Activated T-cell treated with anti-CD3 and anti-CD28 coated beads for 4 hours (primary cell): ENCODE measurements at regions not wholly inside any gene's neighbourhood (a gene's known extent, or its start where the extent isn't known, plus 50 kb on each side); places are given as distances from the start of the nearest gene placed in this dataset.

Source experiments
- DNase-seq: peaks from one replicate; pipeline ENCODE4 v3.0.0-alpha.2; 2020

DNA sequence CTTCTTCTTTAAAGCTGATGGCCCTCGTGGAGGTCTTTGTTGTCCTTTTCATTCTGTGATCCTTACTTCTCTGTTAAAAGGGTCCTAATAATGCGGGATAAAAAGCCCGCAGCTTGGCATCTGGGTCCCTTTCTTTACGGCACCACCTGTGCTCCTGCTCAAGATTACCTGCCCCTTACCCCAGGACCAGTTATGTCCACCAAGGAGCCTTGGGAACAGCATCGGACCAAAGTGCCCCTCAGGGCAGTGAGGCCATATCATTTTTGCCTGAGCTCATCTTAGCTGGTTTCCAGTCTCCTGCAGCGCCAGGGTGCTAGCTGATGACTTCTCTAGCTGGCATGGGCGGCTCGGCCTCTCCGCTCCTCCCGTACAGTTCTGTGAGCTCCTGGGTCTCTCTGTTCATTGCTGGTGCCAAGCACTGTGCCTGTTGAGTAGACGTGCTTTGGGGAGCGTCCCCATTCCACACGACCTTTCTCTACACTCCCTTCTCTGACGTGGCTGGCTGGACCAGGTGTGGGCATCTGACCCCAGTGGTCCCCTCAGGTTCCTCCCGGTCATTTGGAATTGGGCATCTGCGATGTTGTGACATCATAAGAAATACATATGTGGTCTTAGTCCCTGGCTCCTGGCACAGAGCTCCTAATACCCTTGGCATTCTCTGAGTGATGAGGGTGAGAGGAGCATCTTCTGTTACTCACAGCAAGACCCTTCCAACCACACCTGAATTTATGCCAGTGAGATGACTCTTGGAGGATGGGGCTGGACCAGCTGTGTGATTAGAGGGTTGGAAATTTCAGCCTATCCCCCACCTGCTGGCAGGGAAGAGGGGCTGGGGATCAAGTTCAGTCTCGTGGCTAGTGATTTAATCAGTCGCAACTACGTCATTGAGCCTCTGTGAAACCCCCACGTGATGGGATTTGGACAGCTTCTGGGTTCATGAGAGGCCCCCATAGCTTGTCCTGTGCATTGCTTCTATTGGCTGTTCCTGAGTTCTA lies 134.2 kb upstream of the HS6ST1 start:
- no peak for DNase-seq

DNA sequence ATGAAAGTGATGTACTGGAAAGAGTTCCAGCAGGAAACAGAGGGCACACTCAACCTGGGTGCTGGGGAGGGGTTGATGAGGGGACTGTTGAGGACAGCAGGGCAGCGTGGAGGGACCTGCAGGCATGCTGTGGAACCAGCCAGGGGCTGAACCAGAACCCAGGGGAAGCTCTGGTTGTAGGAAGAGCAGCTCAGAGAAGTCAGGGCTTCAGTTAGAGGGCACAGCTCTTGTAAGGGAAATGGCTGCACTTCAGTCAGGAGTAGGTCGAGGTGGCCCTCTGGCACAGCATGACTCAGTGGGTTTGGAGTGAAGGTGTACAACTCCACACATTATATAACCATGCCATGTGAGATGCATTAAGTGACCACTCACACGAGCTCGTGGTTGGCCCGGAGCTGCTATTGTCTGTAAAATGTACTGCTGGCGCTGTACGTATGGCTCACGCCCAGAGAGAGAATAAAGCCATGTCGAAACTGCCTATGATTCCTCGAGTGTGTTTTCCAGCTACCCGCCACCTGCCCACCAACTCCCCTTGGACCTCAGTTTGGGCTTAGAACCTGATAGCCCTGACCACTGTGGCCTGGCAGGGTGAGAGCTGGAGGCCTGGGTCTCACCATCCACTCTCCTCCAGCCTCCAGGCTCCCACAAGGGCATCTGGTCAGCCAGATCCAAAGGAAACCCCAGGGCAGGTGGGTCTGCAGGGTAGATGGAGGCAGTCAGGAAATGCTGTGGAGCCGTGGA lies 136.5 kb upstream of the HS6ST1 start:
- no peak for DNase-seq

DNA sequence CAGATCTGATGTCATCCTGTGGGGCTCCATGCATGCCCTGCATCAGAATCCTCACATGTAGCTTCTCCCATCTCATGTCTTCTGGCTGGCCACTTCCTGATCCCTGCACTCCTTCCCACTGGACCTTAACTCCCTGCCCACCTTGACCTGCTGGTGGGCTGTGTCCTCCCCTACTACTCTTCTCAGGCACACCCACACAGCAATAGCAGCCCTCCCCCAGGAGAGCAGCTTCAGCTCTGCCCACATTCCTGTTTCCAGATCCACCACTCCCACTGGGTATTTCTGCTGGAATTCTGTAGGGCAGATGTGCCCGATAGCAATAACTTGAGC lies 137.0 kb upstream of the HS6ST1 start:
- no peak for DNase-seq

DNA sequence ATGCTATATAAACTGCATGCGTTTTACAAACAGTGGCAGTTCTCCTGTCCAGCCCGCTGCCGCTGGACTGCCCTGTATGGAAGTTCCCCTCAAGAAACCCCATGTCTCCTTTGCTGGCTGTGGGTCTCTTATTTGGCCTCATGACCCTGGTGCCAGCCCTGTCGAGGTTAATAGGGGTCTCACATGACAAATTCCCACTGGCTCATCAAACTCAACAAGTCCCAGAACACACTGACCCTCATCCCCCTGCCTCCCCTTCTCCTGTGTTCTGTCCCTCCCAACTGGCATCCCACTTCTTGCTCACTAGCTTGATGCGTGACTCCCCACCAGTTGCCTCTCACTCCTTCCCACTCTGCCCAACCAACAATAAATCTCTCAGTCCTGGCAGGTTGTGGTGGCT lies 137.6 kb upstream of the HS6ST1 start:
- DNase-seq = no peak

DNA sequence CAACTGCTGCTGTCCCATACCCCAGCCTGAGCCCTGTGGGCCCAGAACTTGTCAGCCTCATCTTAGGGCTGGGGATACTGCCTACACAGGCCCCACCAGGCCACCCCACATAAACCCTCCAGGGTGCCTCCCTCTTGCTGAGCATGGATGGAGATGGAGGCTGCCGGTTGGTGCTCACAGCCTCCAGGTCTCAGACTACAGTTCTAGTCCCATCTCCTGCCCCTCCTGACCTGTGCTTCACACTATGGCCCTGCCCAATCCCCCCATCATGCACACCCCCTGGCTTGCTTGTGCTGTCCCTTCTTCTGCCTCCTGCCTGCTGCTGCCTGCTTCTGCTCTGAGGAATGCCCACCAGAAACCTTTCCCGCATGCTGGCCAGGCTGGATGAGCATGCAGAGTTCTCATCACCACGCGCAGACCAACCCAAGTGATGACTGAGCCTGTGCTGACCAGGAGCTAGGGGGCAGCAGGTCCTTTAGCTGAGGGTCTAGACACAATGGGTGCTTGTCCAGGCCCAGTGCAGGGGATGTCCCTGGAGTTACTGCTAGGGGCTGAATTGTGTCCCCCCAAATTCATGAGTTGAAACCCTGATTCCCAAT lies 138.4 kb upstream of the HS6ST1 start:
- DNase-seq = no peak

DNA sequence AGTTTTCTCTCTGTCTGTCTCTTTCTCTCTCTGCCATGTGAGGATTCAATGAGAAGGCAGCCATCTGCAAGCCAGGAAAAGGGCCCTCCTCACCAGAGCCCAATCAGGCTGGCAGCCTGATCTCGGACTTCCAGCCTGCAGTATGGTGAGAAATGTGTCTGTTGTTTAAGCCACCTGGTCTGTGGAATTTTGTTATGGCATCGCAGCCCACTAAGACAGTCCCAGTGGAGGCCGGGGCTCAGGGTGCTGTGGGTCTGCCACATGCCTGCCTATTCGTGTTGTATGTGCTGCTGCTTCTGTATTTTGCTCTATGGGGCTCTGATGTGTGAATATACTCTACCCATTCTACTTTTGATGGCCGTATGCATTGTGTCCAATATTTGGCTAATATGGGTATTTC lies 139.0 kb upstream of the HS6ST1 start:
- DNase-seq = no peak

DNA sequence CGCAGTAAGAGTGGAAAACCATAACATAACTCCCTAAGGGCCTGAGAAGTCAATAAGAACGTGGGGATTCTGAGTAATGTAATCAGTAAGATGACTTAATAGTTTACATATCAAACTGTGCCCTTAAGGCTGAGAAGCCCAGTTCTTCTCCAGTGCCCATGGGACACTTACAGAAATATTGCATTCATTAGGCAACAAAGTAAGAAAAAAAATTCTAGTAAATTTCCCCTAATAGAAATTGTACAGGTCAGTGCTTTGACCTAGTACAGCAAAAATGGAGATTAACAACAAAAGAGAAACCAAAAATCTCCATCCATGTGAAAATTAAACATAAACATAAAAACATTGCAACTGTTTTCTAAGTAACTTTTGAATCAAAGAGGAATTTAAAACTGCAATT lies 139.8 kb upstream of the HS6ST1 start:
- DNase-seq = no peak

DNA sequence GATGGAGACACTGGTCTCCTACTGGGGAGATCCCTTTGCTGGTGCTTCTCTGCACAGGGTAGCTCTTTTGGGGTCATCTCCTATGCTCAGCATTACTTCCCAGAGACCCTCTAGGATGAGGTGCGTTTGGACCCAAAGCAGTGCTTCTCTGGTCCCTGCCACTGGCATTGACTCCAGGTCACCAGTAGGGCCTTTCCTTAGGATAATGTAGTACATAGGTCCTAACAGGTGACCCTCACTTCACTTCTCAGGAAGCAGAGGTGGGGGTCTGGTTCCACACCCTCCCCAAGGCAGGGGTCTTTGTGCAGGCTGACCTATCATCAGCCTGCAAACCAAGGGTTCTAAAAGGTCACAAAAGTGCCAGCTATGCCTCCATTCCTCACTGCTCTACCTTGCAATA lies 145.8 kb upstream of the HS6ST1 start:
- DNase-seq = no peak

DNA sequence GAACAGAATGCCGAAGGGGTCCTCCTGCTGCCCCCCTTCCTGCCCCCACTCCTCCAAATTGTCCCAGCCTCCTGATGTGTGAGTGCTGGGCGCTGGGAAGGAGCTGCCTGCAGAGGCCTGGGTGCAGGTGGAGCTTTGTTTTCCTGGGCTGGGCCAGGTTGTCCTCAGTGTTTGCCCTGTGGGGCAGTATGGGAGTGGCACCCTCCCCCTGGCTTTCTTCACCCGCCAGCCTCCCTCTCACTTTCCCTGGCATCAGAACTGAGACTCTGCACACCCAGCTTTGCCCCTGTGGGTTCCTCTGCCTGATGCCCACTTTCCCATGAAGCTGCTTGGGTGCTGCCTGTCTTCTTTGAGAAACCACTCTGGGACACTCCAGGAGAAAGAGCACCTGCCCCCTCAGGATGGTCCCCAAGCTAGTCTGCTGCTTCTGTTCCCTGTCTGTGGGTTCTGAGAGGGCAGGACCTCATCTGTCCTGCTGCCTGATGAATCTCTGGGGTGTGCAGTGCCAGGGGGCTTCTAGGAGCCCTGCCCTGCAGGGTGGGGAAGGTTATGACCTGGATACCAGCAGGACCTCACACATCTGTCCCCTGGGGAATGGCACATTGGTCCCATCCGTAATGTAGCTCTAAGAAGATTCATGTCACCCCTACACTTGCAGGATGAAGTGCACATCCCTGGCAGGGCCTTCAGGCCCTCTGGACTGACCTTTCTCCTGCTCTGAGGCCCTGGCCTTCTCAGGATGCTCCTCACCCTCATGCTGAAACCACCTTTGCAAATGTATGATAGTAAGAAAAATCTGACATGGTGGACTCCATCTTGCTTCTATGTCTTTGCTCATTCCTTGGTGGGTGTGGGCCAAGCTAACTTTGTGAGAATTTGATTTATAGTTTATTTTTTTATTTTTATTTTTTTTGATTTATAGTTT lies 146.8 kb upstream of the HS6ST1 start:
- no peak for DNase-seq

DNA sequence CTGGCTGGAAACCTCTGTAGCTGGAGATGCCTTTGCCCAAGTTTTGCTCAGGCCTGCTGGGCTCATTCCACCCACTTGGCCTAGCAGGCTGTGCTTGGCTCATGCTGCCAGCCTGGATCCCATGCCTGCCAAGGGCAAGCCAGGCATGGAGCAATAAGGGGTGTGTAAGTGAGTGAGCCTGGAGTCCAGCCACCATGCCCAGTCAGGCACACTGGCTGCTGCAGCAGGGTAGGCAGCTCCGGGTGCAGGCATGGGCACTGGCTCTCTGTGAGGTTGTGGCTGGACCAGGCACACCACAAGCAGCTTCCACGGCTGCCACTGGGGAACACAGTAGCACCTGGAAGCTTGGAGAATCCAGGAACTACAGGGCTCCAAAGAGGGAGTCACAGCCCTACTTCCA lies 147.7 kb upstream of the HS6ST1 start:
- DNase-seq = no peak

DNA sequence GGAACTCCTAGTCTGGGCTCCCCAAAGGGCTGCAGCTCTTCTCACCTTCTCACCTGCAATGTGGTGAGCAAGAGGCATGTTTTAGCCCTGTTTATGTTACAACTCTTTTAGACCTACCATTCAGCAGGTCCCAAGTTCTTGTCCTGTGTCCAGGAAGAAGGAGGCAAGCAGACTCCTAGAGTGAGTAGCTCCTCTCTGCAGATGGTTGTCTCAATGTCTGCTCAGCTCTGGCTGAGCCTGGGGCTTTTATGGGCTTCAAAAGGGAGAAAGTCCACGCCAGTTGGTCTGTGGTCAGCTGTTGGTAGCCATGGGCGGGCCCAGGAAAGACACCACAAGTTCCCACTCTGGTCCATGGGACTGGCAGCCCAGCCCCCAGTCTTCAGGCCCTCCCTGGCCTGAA lies 148.1 kb upstream of the HS6ST1 start:
- no peak for DNase-seq

DNA sequence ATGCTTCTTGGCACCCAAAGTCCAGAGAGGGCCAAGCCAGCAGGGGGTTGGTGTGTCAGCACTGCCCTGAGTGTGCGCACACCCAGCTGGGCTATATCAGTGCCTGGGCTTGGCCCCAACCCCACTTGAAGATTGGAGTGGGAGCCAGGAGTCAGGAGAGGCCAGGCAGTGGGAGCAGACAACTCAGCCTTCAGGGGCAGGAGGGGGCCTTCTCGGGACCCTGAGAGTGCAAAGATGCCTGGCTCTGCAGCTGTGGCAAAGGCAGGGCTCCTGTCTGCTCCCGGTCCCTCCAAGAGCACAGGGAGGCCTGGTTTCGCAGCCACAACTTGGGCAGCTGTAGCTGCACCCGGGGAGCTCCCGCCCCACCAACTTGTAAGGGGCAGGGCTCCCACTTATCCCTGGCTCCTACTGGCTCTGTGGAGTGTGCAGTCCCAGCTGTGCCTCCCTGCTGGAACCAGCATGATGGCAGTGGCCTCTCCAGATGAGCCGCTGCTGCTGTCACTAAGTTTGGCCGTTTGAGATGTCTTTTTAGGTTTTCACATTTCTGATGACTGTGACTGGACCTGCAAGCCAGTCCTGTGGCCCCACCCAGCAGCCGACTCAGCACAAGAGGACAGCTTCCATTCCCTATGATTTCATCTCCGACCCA lies 148.8 kb upstream of the HS6ST1 start:
- DNase-seq = no peak

DNA sequence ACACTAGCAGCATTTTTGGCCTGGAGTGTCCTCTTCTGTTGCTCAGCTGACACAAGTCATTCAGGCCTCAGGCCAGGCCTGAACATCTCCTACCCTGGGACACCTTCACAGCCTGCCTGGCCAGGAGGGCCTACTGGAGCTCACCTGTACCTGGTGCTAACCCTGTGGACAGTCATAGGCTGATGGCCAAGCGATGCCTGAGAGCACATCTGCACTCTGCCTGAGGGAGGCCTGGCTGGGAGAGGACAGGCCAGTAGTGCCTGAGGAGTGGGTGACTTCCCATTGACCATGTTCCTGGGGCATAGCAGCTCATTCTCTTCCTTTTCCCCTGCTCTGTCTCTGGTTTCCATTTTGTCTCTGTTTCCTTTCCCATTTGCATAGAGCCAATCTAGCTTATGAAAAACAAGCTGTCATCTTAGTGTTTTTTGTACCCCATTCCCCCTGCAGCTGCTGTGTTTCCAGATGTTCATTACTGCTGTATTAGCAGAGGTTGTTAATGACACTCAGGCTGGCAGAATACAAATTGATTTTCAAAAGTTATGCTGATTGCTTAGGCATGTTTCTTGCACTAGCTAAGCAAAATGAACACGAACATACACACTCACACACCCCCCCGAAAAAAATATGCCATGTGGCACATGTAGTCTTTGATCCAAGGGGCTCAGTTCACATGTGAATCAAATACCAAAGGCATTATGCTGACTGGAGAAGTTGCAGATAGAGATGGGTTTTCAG lies 149.7 kb upstream of the HS6ST1 start:
- DNase-seq = no peak

DNA sequence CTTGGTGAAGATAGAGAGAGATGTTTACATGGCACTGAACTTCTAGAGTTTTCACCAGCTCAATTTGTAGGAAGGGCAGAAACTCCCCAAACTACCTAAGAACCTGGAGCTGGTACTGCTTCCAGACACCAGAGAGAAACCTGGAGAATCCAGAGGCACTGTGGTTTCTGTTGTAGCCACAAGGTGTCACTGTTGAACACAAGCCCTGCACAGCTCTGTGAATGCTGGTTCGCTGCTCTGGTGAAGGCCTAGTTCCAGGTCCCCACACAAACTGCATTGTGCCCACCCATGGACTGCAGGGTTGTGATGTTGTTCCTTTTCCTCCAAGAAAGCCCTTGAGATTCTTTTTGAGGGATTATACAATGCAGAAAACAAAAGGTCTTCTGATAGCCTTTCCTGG lies 150.5 kb upstream of the HS6ST1 start:
- no peak for DNase-seq

DNA sequence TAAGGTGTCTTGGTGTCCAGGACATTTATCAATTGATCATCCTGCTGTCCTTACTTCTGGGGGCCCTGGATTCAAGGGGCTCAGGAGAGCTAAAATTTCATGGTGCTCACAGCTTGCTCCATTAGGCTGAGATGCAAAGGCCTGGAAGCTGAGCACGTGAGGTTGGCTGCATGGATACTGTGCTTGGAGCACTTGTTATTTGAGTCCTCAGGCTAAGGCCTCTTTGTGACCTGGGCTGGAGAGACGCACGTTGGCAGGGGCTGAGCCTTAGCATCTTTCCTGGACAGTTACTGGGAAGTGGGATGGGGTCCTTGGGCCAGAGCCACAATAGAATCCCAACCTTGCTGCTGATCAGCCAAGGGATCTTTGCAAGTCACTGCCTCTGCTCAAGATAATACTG lies 151.2 kb upstream of the HS6ST1 start:
- DNase-seq = no peak

DNA sequence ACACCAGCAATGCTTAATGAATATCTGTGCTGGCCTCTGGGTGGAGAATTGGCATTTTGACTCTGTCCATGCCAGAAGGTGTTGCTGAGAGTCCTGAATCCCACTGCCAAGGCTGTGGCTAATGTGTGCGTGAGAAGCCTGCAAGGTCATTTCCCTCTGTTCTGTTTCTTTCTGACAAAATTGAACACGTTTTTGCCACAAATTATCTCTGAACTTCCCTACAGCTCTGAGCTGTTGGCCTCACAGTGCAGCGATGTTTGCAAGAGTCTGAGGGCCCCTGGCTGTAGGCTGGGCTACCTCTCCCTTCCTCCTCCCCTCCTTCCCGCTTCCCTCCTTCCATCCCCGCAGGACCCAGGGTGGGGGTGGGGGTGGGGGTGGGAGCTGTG lies 154.1 kb upstream of the HS6ST1 start:
- DNase-seq = no peak

DNA sequence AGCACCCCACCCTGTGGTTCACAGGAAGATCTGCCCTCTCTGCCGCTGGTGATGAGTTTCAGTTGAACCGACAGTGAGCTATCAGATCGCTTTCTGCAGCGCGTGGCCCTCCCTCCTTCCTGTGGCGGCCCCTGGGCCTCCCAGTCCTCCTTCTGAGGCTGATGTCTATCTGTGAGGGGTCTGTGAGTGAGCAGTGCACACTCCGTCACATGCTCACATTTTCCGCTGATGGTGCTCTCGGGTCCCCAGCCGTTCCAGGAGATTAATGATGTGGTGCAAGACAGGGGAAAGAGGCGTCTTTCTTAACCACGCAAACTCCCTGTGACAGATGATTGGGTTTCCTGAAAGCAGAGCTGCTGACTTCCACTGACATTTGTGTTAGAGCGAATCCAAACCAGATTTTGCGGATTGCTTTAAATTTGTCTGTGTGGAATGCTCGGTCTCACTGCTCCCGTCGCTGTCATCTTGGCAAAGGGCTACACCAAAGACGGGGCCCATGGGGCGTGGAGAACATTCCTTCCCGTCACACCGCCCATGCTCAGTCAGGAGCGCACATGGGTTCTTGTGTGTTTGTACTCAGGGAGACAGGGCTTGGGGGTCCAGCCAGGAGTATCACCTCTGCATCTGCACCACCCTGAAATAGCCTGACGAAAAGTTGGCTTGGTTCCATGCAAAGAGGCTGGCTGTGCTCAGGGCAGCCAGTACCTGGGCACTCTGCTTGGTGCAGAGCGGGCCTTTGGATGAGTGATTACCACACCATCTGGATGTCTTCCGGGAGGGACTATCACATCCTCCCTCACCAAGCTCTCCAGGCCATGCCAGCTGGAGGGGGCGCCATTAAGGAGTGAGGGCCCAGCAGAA lies 154.7 kb upstream of the HS6ST1 start:
- DNase-seq = no peak

DNA sequence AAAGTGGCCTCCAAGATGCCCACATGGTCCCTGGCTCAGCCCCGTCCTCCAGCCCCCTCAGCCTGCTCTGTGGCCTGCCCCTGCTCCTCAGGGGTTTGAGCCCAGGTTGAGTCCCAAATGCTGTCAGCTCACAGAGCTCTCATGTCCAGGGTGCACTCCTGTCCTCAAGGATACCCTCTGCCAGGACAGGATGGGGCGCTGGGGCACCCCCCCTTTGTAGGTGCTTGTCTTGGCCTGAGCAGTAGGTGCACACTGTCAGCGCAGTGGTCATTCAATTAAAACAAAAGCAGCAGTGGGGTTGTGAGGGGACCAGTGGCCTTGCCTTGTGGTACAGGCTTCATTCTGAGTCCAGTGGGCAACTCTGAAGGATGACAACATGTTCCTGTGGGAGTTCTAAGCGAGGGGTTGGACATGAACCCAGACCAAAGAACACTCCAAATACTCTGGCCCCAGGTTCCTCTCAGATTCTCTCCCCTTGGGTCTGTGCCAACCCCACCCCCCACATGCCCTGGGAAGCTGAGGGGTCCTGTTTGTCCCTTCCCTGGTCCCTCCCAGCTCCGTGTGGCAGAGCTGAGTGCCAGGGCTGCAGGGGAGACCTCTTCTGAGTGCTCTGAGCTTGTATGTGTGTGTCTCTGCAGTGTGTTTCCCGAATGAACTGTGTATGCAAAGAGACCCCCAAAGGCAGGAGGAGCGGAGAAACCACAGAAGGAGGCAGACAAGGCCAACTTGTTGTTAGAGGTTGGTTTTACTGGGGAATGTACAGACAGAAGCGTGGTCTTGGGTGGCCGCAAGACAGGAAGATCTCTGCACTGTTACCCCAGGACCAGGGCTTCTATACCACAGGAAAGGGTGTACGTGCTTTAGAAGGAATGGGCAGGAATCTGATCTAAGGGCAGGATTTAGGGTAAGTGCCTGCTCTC lies 155.6 kb upstream of the HS6ST1 start:
- DNase-seq = no peak

DNA sequence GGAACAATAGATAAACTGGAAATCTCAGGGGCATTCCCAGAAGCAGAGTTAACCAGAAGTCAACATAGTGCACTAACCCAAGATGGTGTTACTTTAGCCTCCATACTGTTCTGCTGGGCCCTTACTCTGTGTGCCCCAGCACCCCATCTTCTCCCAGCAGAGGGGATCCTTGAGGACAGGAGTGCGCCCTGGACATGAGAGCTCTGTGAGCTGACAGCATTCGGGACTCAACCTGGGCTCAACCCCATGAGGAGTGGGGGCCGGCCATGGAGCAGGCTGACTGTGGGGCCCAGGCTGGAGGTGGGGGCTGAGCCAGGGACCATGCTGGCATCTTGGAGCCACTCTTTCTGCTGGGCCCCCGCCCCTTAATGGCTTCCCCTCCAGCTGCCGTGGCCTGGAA lies 156.3 kb upstream of the HS6ST1 start:
- DNase-seq = no peak
